IMR-90 (cell line): ENCODE measurements at regions not wholly inside any gene's neighbourhood (a gene's known extent, or its start where the extent isn't known, plus 50 kb on each side); places are given as distances from the start of the nearest gene placed in this dataset.

Experiments used
- ATAC-seq: fragments of 200-7000 bp; cut with Tn5 transposase; 2 replicates; pipeline ENCODE4 v1.9.1; 2020; ENCODE audit warnings: low read depth, mild to moderate bottlenecking, moderate library complexity
- BruUV-seq: library from RNA; stranded (reverse); fragments of 400-500 nt; replicated peaks from 2 replicates; lab custom pipeline; 2021; lab: Mats Ljungman, UMichigan
- CTCF ChIA-PET: fragments of 300-600 bp; formaldehyde crosslinking; extraction: SDS; loops from one replicate; lab custom pipeline; 2021; ENCODE audit warnings: antibody characterized with exemption; lab: Yijun Ruan, JAX
- POLR2A ChIA-PET: fragments of 300-600 bp; sonication (Branson Sonifier 250); formaldehyde crosslinking; loops from one replicate; lab custom pipeline; 2022; ENCODE audit warnings: antibody characterized with exemption; ENCODE audit not compliant: unreplicated experiment; lab: Charles Lee
- DNase-seq: peaks from one replicate; pipeline ENCODE4 v3.0.0; 2013
- H2AFZ ChIP-seq: replicated peaks from 2 replicates; pipeline ENCODE3; 2013; ENCODE audit warnings: low read length, mild to moderate bottlenecking; ENCODE audit not compliant: poor library complexity
- H2AK5ac ChIP-seq: 2 replicates; pipeline ENCODE4 v1.6.1; 2013; ENCODE audit warnings: low read depth, low read length, inconsistent platforms
- H2AK9ac ChIP-seq: replicated peaks from 2 replicates; pipeline ENCODE3; 2013; ENCODE audit warnings: mild to moderate bottlenecking, low read depth, low read length, moderate library complexity; ENCODE audit not compliant: poor library complexity
- H2BK120ac ChIP-seq: 2 replicates; pipeline ENCODE4 v1.6.1; 2013; ENCODE audit warnings: low read depth, low read length, inconsistent platforms
- H2BK15ac ChIP-seq: 3 replicates; pipeline ENCODE4 v1.6.1; 2013; ENCODE audit warnings: low read depth, low read length, inconsistent platforms
- H2BK20ac ChIP-seq: 2 replicates; pipeline ENCODE4 v1.6.1; 2013; ENCODE audit warnings: low read depth, mild to moderate bottlenecking, inconsistent platforms, low read length, moderate library complexity
- H2BK5ac ChIP-seq: 2 replicates; pipeline ENCODE4 v1.6.1; 2013; ENCODE audit warnings: mild to moderate bottlenecking, low read depth, low read length, inconsistent platforms; ENCODE audit not compliant: poor library complexity, severe bottlenecking
- H3K14ac ChIP-seq: replicated peaks from 2 replicates; pipeline ENCODE4 v1.6.1; 2013; ENCODE audit warnings: low read depth, low read length, inconsistent platforms
- H3K18ac ChIP-seq: 2 replicates; pipeline ENCODE4 v1.6.1; 2013; ENCODE audit warnings: low read depth, low read length, control low read depth
- H3K23ac ChIP-seq: 2 replicates; pipeline ENCODE4 v1.6.1; 2013; ENCODE audit warnings: low read depth, low read length, inconsistent platforms
- H3K27ac ChIP-seq: 2 replicates; pipeline ENCODE4 v1.5.1; 2013; ENCODE audit warnings: mild to moderate bottlenecking, control low read depth, low read length; ENCODE audit not compliant: insufficient read depth
- H3K27me3 ChIP-seq: 2 replicates; pipeline ENCODE4 v1.6.1; 2013; ENCODE audit warnings: low read length; ENCODE audit not compliant: control insufficient read depth, insufficient read depth
- H3K36me3 ChIP-seq: 2 replicates; pipeline ENCODE4 v1.6.1; 2013; ENCODE audit warnings: low read length, mixed read lengths; ENCODE audit not compliant: control insufficient read depth, insufficient read depth
- H3K4ac ChIP-seq: 2 replicates; pipeline ENCODE4 v1.6.1; 2013; ENCODE audit warnings: low read depth, low read length, inconsistent platforms
- H3K4me1 ChIP-seq: 2 replicates; pipeline ENCODE4 v1.6.1; 2013; ENCODE audit warnings: low read length, mixed read lengths; ENCODE audit not compliant: control insufficient read depth, insufficient read depth
- H3K4me2 ChIP-seq: 2 replicates; pipeline ENCODE4 v1.6.1; 2013; ENCODE audit warnings: low read depth, mild to moderate bottlenecking, control low read depth, low read length, moderate library complexity
- H3K4me3 ChIP-seq: 2 replicates; pipeline ENCODE4 v1.5.1; 2013; ENCODE audit warnings: low read depth, mild to moderate bottlenecking, control low read depth, low read length, moderate library complexity; ENCODE audit not compliant: insufficient read depth
- H3K56ac ChIP-seq: 2 replicates; pipeline ENCODE4 v1.6.1; 2013; ENCODE audit warnings: low read length, inconsistent platforms; ENCODE audit not compliant: insufficient read depth; ENCODE audit errors: extremely low read depth
- H3K79me1 ChIP-seq, 2 experiments: 2 replicates each; pipeline ENCODE4 v1.6.1; 2013; ENCODE audit warnings: low read length in 2 of 2, inconsistent platforms in 1 of 2, low read depth in 1 of 2
- H3K9ac ChIP-seq: 2 replicates; pipeline ENCODE4 v1.6.1; 2013; ENCODE audit warnings: low read depth, low read length, control low read depth
- H3K9me1 ChIP-seq: 2 replicates; pipeline ENCODE4 v1.6.1; 2013; ENCODE audit warnings: low read length, inconsistent platforms; ENCODE audit not compliant: insufficient read depth
- H3K9me3 ChIP-seq: 2 replicates; pipeline ENCODE4 v1.6.1; 2013; ENCODE audit warnings: low read length; ENCODE audit not compliant: control insufficient read depth, insufficient read depth
- H4K20me1 ChIP-seq: 2 replicates; pipeline ENCODE4 v1.6.1; 2013; ENCODE audit warnings: low read length, inconsistent platforms; ENCODE audit not compliant: insufficient read depth
- H4K5ac ChIP-seq: 2 replicates; pipeline ENCODE4 v1.6.1; 2013; ENCODE audit warnings: mild to moderate bottlenecking, low read depth, low read length, control low read depth
- H4K8ac ChIP-seq, 2 experiments: 2 replicates each; pipeline ENCODE4 v1.6.1; 2013; ENCODE audit warnings: low read depth in 2 of 2, low read length in 2 of 2, control low read depth in 1 of 2, inconsistent platforms in 1 of 2
- H4K91ac ChIP-seq: 2 replicates; pipeline ENCODE4 v1.6.1; 2013; ENCODE audit warnings: low read depth, low read length, inconsistent platforms; ENCODE audit not compliant: insufficient read depth
- BHLHE40 ChIP-seq: fragments of 150-350 bp; IDR thresholded peaks from 2 replicates; pipeline ENCODE4 v1.6.1; 2016; ENCODE audit warnings: mild to moderate bottlenecking, low read depth, low read length
- CEBPB ChIP-seq: IDR thresholded peaks from 2 replicates; pipeline ENCODE4 v1.6.1; 2012; ENCODE audit warnings: low read depth, low read length, improper control_type of control experiment
- CHD1 ChIP-seq: IDR thresholded peaks from 2 replicates; pipeline ENCODE4 v1.6.1; 2012; ENCODE audit warnings: low read depth, low read length, improper control_type of control experiment
- CTCF ChIP-seq: conservative IDR thresholded peaks from 2 replicates; pipeline ENCODE4 v1.5.1; 2012; ENCODE audit warnings: mild to moderate bottlenecking, low read depth, low read length, improper control_type of control experiment
- ELK1 ChIP-seq: fragments of 150-350 bp; IDR thresholded peaks from 2 replicates; pipeline ENCODE4 v1.6.1; 2016; ENCODE audit warnings: low read depth, mild to moderate bottlenecking, low read length, moderate library complexity, borderline replicate concordance
- MAZ ChIP-seq: IDR thresholded peaks from 2 replicates; pipeline ENCODE4 v1.6.1; 2012; ENCODE audit warnings: low read depth, mild to moderate bottlenecking, low read length, improper control_type of control experiment, moderate library complexity, borderline replicate concordance
- MXI1 ChIP-seq: IDR thresholded peaks from 2 replicates; pipeline ENCODE4 v1.6.1; 2012; ENCODE audit warnings: low read depth, mild to moderate bottlenecking, low read length, moderate library complexity, borderline replicate concordance
- NFE2L2 ChIP-seq: fragments of 150-350 bp; IDR thresholded peaks from 2 replicates; pipeline ENCODE4 v1.6.1; 2016; ENCODE audit warnings: low read depth, mild to moderate bottlenecking, low read length
- POLR2A ChIP-seq: IDR thresholded peaks from 2 replicates; pipeline ENCODE4 v1.6.1; 2012; ENCODE audit warnings: mild to moderate bottlenecking, low read depth, low read length
- RAD21 ChIP-seq: IDR thresholded peaks from 2 replicates; pipeline ENCODE4 v1.6.1; 2012; ENCODE audit warnings: low read length, improper control_type of control experiment
- RCOR1 ChIP-seq: IDR thresholded peaks from 2 replicates; pipeline ENCODE4 v1.6.1; 2012; ENCODE audit warnings: mild to moderate bottlenecking, low read length, improper control_type of control experiment; ENCODE audit not compliant: insufficient replicate concordance
- RFX5 ChIP-seq: IDR thresholded peaks from 2 replicates; pipeline ENCODE4 v1.8.0; 2012; ENCODE audit warnings: low read depth, mild to moderate bottlenecking, low read length, moderate library complexity
- SMC3 ChIP-seq: fragments of 150-350 bp; IDR thresholded peaks from 2 replicates; pipeline ENCODE4 v1.6.1; 2016; ENCODE audit warnings: low read depth, mild to moderate bottlenecking, antibody characterized with exemption, low read length, moderate library complexity
- WGBS, 2 experiments: methylation state at CpG; one replicate each; pipeline versions ENCODE4 v1.1.5 to v1.1.7; 2013; ENCODE audit warnings: missing lambda C conversion rate in 2 of 2; ENCODE audit not compliant: insufficient read length in 1 of 2; ENCODE audit errors: extremely low coverage in 2 of 2; 5-methylcytosine and 5-hydroxymethylcytosine counted together
- dilution Hi-C: fragments of 300-500 bp; cut with HindIII; formaldehyde crosslinking; loops from one replicate; pipeline ENCODE4 v1.14.3; 2018; ENCODE audit warnings: low sequenced_read_pairs; ENCODE audit not compliant: unreplicated experiment
- in situ Hi-C: fragments of 300-500 bp; cut with MboI; formaldehyde crosslinking; loops from 3 replicates; pipeline ENCODE4 v1.14.3; 2019; ENCODE audit warnings: low sequenced_read_pairs, inconsistent platforms, mixed read lengths
- intact Hi-C: fragments of 100-400 bp; cut with micrococcal nuclease; formaldehyde crosslinking; loops from 2 replicates; pipeline ENCODE4 v1.10.0; 2022
- TF ChIP-seq, protein P1 (sequence below): fragments of 150-350 bp; IDR thresholded peaks from 2 replicates; pipeline ENCODE4 v1.6.1; 2017; ENCODE audit warnings: mild to moderate bottlenecking, antibody characterized with exemption, low read length, low read depth

GRCh38 chr5:174359071-174359470 is 313.6 kb downstream of the NSG2 start:
- H4K8ac ChIP-seq: no peak overlapping the region
- H2BK5ac ChIP-seq: no peak overlapping the region
- H3K23ac ChIP-seq: no peak overlapping the region
- TF ChIP-seq RFX5 (no peak), ELK1 (no peak), MAZ (no peak), NFE2L2 (no peak), CHD1 (no peak), CEBPB (no peak), RCOR1 (no peak), SMC3 (no peak), MXI1 (no peak), CTCF (no peak), POLR2A (no peak), RAD21 (no peak), BHLHE40 (no peak)
- TF ChIP-seq, protein P1, sequence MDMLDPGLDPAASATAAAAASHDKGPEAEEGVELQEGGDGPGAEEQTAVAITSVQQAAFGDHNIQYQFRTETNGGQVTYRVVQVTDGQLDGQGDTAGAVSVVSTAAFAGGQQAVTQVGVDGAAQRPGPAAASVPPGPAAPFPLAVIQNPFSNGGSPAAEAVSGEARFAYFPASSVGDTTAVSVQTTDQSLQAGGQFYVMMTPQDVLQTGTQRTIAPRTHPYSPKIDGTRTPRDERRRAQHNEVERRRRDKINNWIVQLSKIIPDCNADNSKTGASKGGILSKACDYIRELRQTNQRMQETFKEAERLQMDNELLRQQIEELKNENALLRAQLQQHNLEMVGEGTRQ: no peak
- H4K20me1 ChIP-seq: no peaks in the 10 kb centered on the region
- H2BK120ac ChIP-seq: no peak overlapping the region
- H3K9me1 ChIP-seq: no peaks in the 10 kb centered on the region
- no peaks in the 10 kb centered on the region for H3K79me1 ChIP-seq
- no peak overlapping the region for H3K14ac ChIP-seq
- ChIA-PET CTCF (interaction anchor here (1.2 kb wide), 1 partner anchor 44 kb away, joined by 3 read pairs; no protein-coding TSS in a partner anchor), POLR2A (interaction anchor here (0.6 kb wide), 2 partner anchors 56 to 1220 kb away, joined by 3 read pairs; no protein-coding TSS in a partner anchor)
- H4K5ac ChIP-seq: no peak overlapping the region
- no peak overlapping the region for H2AK5ac ChIP-seq
- H2AK9ac ChIP-seq: no peak overlapping the region
- dilution Hi-C loops: no loop called here
- H3K9ac ChIP-seq: no peak overlapping the region
- H3K4me2 ChIP-seq: no peak overlapping the region
- no peak overlapping the region for H2BK20ac ChIP-seq
- intact Hi-C loops: no loop called here
- H4K91ac ChIP-seq: no peak overlapping the region
- peaks cover 3% of the 10 kb centered on the region; the same call in 1 of the 2 replicates for H3K9me3 ChIP-seq
- H3K27me3 ChIP-seq: no peaks in the 10 kb centered on the region
- H2AFZ ChIP-seq: no peak overlapping the region
- DNase-seq: no peak
- in situ Hi-C loops: no loop called here
- no peaks in the 10 kb centered on the region for H3K36me3 ChIP-seq
- ATAC-seq: no peak
- no peak overlapping the region for H2BK15ac ChIP-seq
- no peak overlapping the region for H3K4me3 ChIP-seq
- no peak overlapping the region for H3K56ac ChIP-seq
- no peak overlapping the region for H3K27ac ChIP-seq
- H3K18ac ChIP-seq: no peak overlapping the region
- BruUV-seq: no TSS peak
- 13% methylated on average over 3 of the region's 4 CpGs; no CpG with 5 or more reads in 1 of the 2 experiments for WGBS, 2 experiments
- no peaks in the 10 kb centered on the region for H3K4me1 ChIP-seq
- H3K4ac ChIP-seq: no peak overlapping the region
